A673 (cell line): ENCODE measurements at regions not wholly inside any gene's neighbourhood (a gene's known extent, or its start where the extent isn't known, plus 50 kb on each side); places are given as distances from the start of the nearest gene placed in this dataset.

ENCODE experiments used
- BruUV-seq: library from RNA; stranded (reverse); fragments of 400-500 nt; replicated peaks from 2 replicates; lab custom pipeline; 2021; lab: Mats Ljungman, UMichigan
- CTCF ChIA-PET: fragments of 300-600 bp; sonication (Branson Sonifier 250); formaldehyde crosslinking; loops from one replicate; lab custom pipeline; 2022; ENCODE audit warnings: antibody characterized with exemption; lab: Charles Lee
- POLR2A ChIA-PET: fragments of 300-600 bp; sonication (Branson Sonifier 250); formaldehyde crosslinking; loops from one replicate; lab custom pipeline; 2022; ENCODE audit warnings: antibody characterized with exemption; ENCODE audit not compliant: low non-redundant PET; lab: Charles Lee
- DNase-seq: peaks from one replicate; pipeline ENCODE4 v3.0.0-alpha.2; 2015; ENCODE audit warnings: low spot score
- H3K27ac ChIP-seq: fragments of 200-600 bp; sonication (generic); 2 replicates; pipeline ENCODE4 v1.5.1; 2016; ENCODE audit warnings: mixed run types, low read depth, mild to moderate bottlenecking, mixed read lengths, antibody characterized with exemption, low read length; ENCODE audit not compliant: poor library complexity, severe bottlenecking
- H3K27me3 ChIP-seq: fragments of 200-600 bp; sonication (generic); replicated peaks from 2 replicates; pipeline ENCODE4 v1.6.1; 2017; ENCODE audit warnings: mixed run types, low read depth, mild to moderate bottlenecking, mixed read lengths, antibody characterized with exemption, low read length; ENCODE audit not compliant: insufficient read depth, poor library complexity
- H3K36me3 ChIP-seq: fragments of 200-600 bp; sonication (generic); 2 replicates; pipeline ENCODE4 v1.6.1; 2016; ENCODE audit warnings: mixed run types, mild to moderate bottlenecking, mixed read lengths, antibody characterized with exemption, low read length; ENCODE audit not compliant: insufficient read depth, poor library complexity, severe bottlenecking
- H3K4me1 ChIP-seq: fragments of 200-600 bp; sonication (generic); 2 replicates; pipeline ENCODE4 v1.6.1; 2017; ENCODE audit warnings: mixed run types, mild to moderate bottlenecking, mixed read lengths, antibody characterized with exemption, low read length; ENCODE audit not compliant: insufficient read depth, poor library complexity, severe bottlenecking
- H3K4me3 ChIP-seq: fragments of 200-600 bp; sonication (generic); 2 replicates; pipeline ENCODE4 v1.5.1; 2016; ENCODE audit warnings: low read depth, mixed run types, mild to moderate bottlenecking, mixed read lengths, low read length; ENCODE audit not compliant: poor library complexity, severe bottlenecking
- H3K9me3 ChIP-seq: fragments of 200-600 bp; sonication (generic); 2 replicates; pipeline ENCODE4 v1.6.1; 2016; ENCODE audit warnings: mixed run types, low read depth, mild to moderate bottlenecking, mixed read lengths, antibody characterized with exemption, low read length; ENCODE audit not compliant: poor library complexity, severe bottlenecking
- CTCF ChIP-seq: fragments of 300-800, 200-600 bp; sonication (generic); conservative IDR thresholded peaks from 2 replicates; pipeline ENCODE4 v1.5.1; 2017; ENCODE audit warnings: low read depth, mild to moderate bottlenecking, antibody characterized with exemption, low read length, moderate library complexity, mixed read lengths
- EZH2 ChIP-seq: fragments of 200-600 bp; sonication (generic); IDR thresholded peaks from 2 replicates; pipeline ENCODE4 v1.6.1; 2017; ENCODE audit warnings: borderline replicate concordance, low read depth, mild to moderate bottlenecking, mixed read lengths, antibody characterized with exemption, low read length; ENCODE audit not compliant: poor library complexity, severe bottlenecking
- intact Hi-C: fragments of 100-400 bp; cut with micrococcal nuclease; formaldehyde crosslinking; loops from one replicate; pipeline ENCODE4 v1.10.0; 2022; ENCODE audit not compliant: unreplicated experiment

DNA sequence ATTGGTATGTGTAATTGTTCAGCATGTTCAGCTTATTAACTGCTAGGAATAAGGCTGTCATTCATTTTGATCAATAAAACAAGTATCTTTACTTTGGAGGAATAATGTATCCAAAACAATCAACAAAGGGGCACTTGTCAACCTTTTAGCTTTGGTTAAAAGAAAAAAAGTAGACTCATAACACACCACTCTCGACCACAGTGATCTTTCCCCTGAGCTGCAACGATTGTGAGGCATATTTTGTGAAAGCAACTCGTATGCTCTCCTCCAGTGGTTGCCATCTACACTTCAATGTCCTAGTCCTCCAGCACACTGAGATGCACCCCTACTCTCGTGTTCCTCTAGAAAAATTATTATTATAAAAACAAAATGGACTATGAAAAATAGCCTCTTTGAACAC, 60.1 kb upstream of the PDE7B start:
- no peaks in the 10 kb centered on the region for H3K36me3 ChIP-seq
- H3K27ac ChIP-seq, result no peak overlapping the region
- DNase-seq, result no peak
- intact Hi-C loops, result no loop called here
- no TSS peak for BruUV-seq
- POLR2A ChIA-PET, result no interaction called here
- TF ChIP-seq CTCF (no peak), EZH2 (no peak)
- no peaks in the 10 kb centered on the region for H3K9me3 ChIP-seq
- no peak overlapping the region for H3K4me3 ChIP-seq
- CTCF ChIA-PET, result no interaction called here
- peaks cover 76% of the 10 kb centered on the region for H3K27me3 ChIP-seq
- no peaks in the 10 kb centered on the region for H3K4me1 ChIP-seq

GRCh38 chr6:135796643-135797305, 54.7 kb upstream of the PDE7B start:
- ChIA-PET CTCF (no interaction called here), POLR2A (no interaction called here)
- H3K36me3 ChIP-seq, result no peaks in the 10 kb centered on the region
- no peak for DNase-seq
- intact Hi-C loops, result no loop called here
- peaks cover 80% of the 10 kb centered on the region for H3K27me3 ChIP-seq
- no peak overlapping the region for H3K27ac ChIP-seq
- TF ChIP-seq EZH2, result no peak
- no peak for TF ChIP-seq CTCF
- H3K4me1 ChIP-seq, result no peaks in the 10 kb centered on the region
- H3K4me3 ChIP-seq, result no peak overlapping the region
- H3K9me3 ChIP-seq, result no peaks in the 10 kb centered on the region
- no TSS peak for BruUV-seq

- Histone ChIP-seq H3K27ac (no peak overlapping the region), H3K4me1 (no peaks in the 10 kb centered on the region), H3K4me3 (no peak overlapping the region), H3K36me3 (no peaks in the 10 kb centered on the region), H3K9me3 (no peaks in the 10 kb centered on the region), H3K27me3 (peaks cover 83% of the 10 kb centered on the region)
- TF ChIP-seq EZH2 (no peak), CTCF (no peak)
- ChIA-PET CTCF (no interaction called here), POLR2A (no interaction called here)
- no TSS peak for BruUV-seq
- intact Hi-C loops, result no loop called here
- no peak for DNase-seq
Observed at GRCh38 chr6:135797361-135797760, 54.1 kb upstream of the PDE7B start.
